MM.1S (cell line): ENCODE measurements at regions not wholly inside any gene's neighbourhood (a gene's known extent, or its start where the extent isn't known, plus 50 kb on each side); places are given as distances from the start of the nearest gene placed in this dataset.

Experiments used
- DNase-seq: peaks from one replicate; pipeline ENCODE4 v3.0.0-alpha.2; 2015
- H2AFZ ChIP-seq: fragments of 300-600 bp; sonication (generic); 2 replicates; pipeline ENCODE4 v1.6.0; 2016; ENCODE audit warnings: antibody characterized with exemption, low read length
- H3F3A ChIP-seq: fragments of 300-600 bp; sonication (generic); 2 replicates; pipeline ENCODE4 v1.6.1; 2016; ENCODE audit warnings: mild to moderate bottlenecking, antibody characterized with exemption, low read length, moderate library complexity, mixed read lengths; ENCODE audit not compliant: insufficient read depth
- H3K27ac ChIP-seq: fragments of 300-600 bp; sonication (generic); 2 replicates; pipeline ENCODE4 v1.5.1; 2016; ENCODE audit warnings: mild to moderate bottlenecking, low read length
- H3K27me3 ChIP-seq: fragments of 300-600 bp; sonication (generic); replicated peaks from 2 replicates; pipeline ENCODE4 v1.6.0; 2016; ENCODE audit warnings: low read length; ENCODE audit not compliant: insufficient read depth
- H3K36me3 ChIP-seq: fragments of 300-600 bp; sonication (generic); replicated peaks from 2 replicates; pipeline ENCODE4 v1.6.1; 2016; ENCODE audit warnings: mild to moderate bottlenecking, low read length, mixed read lengths; ENCODE audit not compliant: insufficient read depth
- H3K4me1 ChIP-seq: fragments of 300-600 bp; sonication (generic); 2 replicates; pipeline ENCODE4 v1.6.1; 2016; ENCODE audit warnings: low read length, mixed read lengths
- H3K4me2 ChIP-seq: fragments of 300-600 bp; sonication (generic); 2 replicates; pipeline ENCODE4 v1.6.0; 2016; ENCODE audit warnings: low read depth, low read length
- H3K4me3 ChIP-seq: fragments of 300-600 bp; sonication (generic); 2 replicates; pipeline ENCODE4 v1.5.1; 2016; ENCODE audit warnings: low read length, mixed read lengths
- H3K79me2 ChIP-seq: fragments of 300-600 bp; sonication (generic); 2 replicates; pipeline ENCODE4 v1.6.1; 2016; ENCODE audit warnings: mixed run types, low read length, mixed read lengths
- H3K9ac ChIP-seq: fragments of 300-600 bp; sonication (generic); 2 replicates; pipeline ENCODE4 v1.6.1; 2016; ENCODE audit warnings: low read length, mixed read lengths
- H3K9me2 ChIP-seq: fragments of 300-600 bp; sonication (generic); replicated peaks from 2 replicates; pipeline ENCODE4 v1.6.1; 2016; ENCODE audit warnings: mild to moderate bottlenecking, low read length, mixed read lengths; ENCODE audit not compliant: insufficient read depth
- H3K9me3 ChIP-seq: fragments of 300-600 bp; sonication (generic); replicated peaks from 2 replicates; pipeline ENCODE4 v1.6.1; 2016; ENCODE audit warnings: mild to moderate bottlenecking, low read length, mixed read lengths; ENCODE audit not compliant: insufficient read depth
- H4K20me1 ChIP-seq: fragments of 300-600 bp; sonication (generic); 2 replicates; pipeline ENCODE4 v1.6.1; 2016; ENCODE audit warnings: mild to moderate bottlenecking, low read length, moderate library complexity, mixed read lengths; ENCODE audit not compliant: insufficient read depth
- CTCF ChIP-seq: fragments of 300-600 bp; sonication (generic); IDR thresholded peaks from 2 replicates; pipeline ENCODE4 v1.5.1; 2016; ENCODE audit warnings: antibody characterized with exemption, low read length, mixed read lengths
- EZH2 ChIP-seq: fragments of 300-600 bp; sonication (generic); optimal IDR thresholded peaks from 2 replicates; pipeline ENCODE3; 2017; ENCODE audit warnings: low read depth, mild to moderate bottlenecking, antibody characterized with exemption, low read length, mixed read lengths
- EZH2phosphoT487 ChIP-seq: fragments of 300-600 bp; sonication (generic); IDR thresholded peaks from 2 replicates; pipeline ENCODE4 v1.6.1; 2018; ENCODE audit warnings: antibody characterized with exemption, low read length

GRCh38 chr14:62098357-62098756, 336.1 kb downstream of the SNAPC1 start:
- H3K4me2 ChIP-seq: no peak overlapping the region
- no peaks in the 10 kb centered on the region for H3F3A ChIP-seq
- H3K27ac ChIP-seq: no peak overlapping the region
- H3K9ac ChIP-seq: no peak overlapping the region
- no peaks in the 10 kb centered on the region for H3K36me3 ChIP-seq
- no peaks in the 10 kb centered on the region for H4K20me1 ChIP-seq
- H3K9me2 ChIP-seq: no peaks in the 10 kb centered on the region
- no peak for DNase-seq
- no peak for TF ChIP-seq EZH2phosphoT487
- TF ChIP-seq CTCF: no peak
- TF ChIP-seq EZH2: no peak
- H3K27me3 ChIP-seq: no peaks in the 10 kb centered on the region
- H3K9me3 ChIP-seq: no peaks in the 10 kb centered on the region
- H3K4me1 ChIP-seq: no peaks in the 10 kb centered on the region
- no peak overlapping the region for H3K4me3 ChIP-seq
- H2AFZ ChIP-seq: no peak overlapping the region
- H3K79me2 ChIP-seq: no peaks in the 10 kb centered on the region

- DNase-seq: no peak
- H3K27me3 ChIP-seq: no peaks in the 10 kb centered on the region
- no peak overlapping the region for H2AFZ ChIP-seq
- H3K9me3 ChIP-seq: no peaks in the 10 kb centered on the region
- H3K4me3 ChIP-seq: no peak overlapping the region
- H3K9me2 ChIP-seq: no peaks in the 10 kb centered on the region
- no peaks in the 10 kb centered on the region for H3F3A ChIP-seq
- H3K36me3 ChIP-seq: no peaks in the 10 kb centered on the region
- H3K4me2 ChIP-seq: no peak overlapping the region
- no peaks in the 10 kb centered on the region for H3K79me2 ChIP-seq
- no peaks in the 10 kb centered on the region for H3K4me1 ChIP-seq
- no peak for TF ChIP-seq CTCF
- TF ChIP-seq EZH2: no peak
- TF ChIP-seq EZH2phosphoT487: no peak
- H3K9ac ChIP-seq: no peak overlapping the region
- no peak overlapping the region for H3K27ac ChIP-seq
- no peaks in the 10 kb centered on the region for H4K20me1 ChIP-seq
Observed at GRCh38 chr14:62099091-62099490, 336.9 kb downstream of the SNAPC1 start.

GRCh38 chr14:62101189-62101588, 339.0 kb downstream of the SNAPC1 start:
- DNase-seq: no peak
- no peaks in the 10 kb centered on the region for H3K4me1 ChIP-seq
- H3F3A ChIP-seq: no peaks in the 10 kb centered on the region
- no peak overlapping the region for H3K4me2 ChIP-seq
- H3K27ac ChIP-seq: no peak overlapping the region
- H3K36me3 ChIP-seq: no peaks in the 10 kb centered on the region
- H3K9me3 ChIP-seq: no peaks in the 10 kb centered on the region
- H4K20me1 ChIP-seq: no peaks in the 10 kb centered on the region
- no peaks in the 10 kb centered on the region for H3K79me2 ChIP-seq
- no peak for TF ChIP-seq CTCF
- TF ChIP-seq EZH2phosphoT487: no peak
- TF ChIP-seq EZH2: no peak
- H3K9me2 ChIP-seq: no peaks in the 10 kb centered on the region
- no peak overlapping the region for H2AFZ ChIP-seq
- no peak overlapping the region for H3K9ac ChIP-seq
- H3K4me3 ChIP-seq: no peak overlapping the region
- no peaks in the 10 kb centered on the region for H3K27me3 ChIP-seq
